Peyer's patch (tissue), 4 donors: ENCODE measurements at regions not wholly inside any gene's neighbourhood (a gene's known extent, or its start where the extent isn't known, plus 50 kb on each side); places are given as distances from the start of the nearest gene placed in this dataset.

Source experiments
- POLR2A ChIP-seq, 2 donors: fragments of 450-650 bp; IDR thresholded peaks; one replicate each; pipeline ENCODE4 v1.5.1; 2017; ENCODE audit warnings: antibody characterized with exemption in 2 of 2, mild to moderate bottlenecking in 2 of 2, moderate library complexity in 2 of 2
- TF ChIP-seq, protein P1 (sequence below), 6 experiments: fragments of 450-650 bp in 4 of 6; fragments of 200-600 bp in 2 of 6; sonication (generic) in 1 of 6; IDR thresholded peaks; one replicate each; pipeline ENCODE4 v1.5.1; 2017 to 2019; ENCODE audit warnings: antibody characterized with exemption in 6 of 6, mild to moderate bottlenecking in 3 of 6, moderate library complexity in 1 of 6

DNA sequence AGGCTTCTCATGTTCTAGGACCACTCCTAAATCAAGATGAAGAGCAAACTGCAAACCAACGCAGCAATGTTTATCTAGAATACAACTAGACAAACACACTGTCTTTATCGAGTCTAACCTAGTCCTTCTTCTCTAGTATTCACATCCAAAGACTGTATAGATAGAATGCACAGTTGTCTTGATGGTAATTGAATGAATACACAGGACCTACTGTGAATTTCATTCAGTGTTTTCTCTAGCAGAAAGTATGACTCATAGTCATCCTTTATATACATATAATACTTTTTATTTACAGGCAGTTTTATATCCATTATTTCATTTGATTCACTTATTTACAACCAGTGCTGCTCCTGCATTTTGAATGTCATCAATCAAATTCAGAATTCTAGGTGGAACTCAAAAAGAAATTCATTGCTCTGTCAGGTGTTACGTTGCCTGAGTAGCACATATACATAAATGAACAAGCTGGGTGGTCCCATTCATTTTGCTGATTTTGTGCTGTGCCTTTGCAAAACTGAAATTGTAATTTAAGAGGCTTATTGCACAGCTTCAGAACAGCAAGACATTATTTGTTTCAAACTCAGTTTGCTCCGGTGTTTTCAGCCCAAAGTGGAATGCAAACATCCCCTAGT is 374.8 kb downstream of the EPHA4 start:
- TF ChIP-seq POLR2A (IDR thresholded peaks at IDR 0.05), result no peak
- TF ChIP-seq, protein P1, sequence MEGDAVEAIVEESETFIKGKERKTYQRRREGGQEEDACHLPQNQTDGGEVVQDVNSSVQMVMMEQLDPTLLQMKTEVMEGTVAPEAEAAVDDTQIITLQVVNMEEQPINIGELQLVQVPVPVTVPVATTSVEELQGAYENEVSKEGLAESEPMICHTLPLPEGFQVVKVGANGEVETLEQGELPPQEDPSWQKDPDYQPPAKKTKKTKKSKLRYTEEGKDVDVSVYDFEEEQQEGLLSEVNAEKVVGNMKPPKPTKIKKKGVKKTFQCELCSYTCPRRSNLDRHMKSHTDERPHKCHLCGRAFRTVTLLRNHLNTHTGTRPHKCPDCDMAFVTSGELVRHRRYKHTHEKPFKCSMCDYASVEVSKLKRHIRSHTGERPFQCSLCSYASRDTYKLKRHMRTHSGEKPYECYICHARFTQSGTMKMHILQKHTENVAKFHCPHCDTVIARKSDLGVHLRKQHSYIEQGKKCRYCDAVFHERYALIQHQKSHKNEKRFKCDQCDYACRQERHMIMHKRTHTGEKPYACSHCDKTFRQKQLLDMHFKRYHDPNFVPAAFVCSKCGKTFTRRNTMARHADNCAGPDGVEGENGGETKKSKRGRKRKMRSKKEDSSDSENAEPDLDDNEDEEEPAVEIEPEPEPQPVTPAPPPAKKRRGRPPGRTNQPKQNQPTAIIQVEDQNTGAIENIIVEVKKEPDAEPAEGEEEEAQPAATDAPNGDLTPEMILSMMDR (IDR thresholded peaks at IDR 0.05), result no peak
